Right cardiac atrium (tissue), 5 donors: ENCODE measurements at regions not wholly inside any gene's neighbourhood (a gene's known extent, or its start where the extent isn't known, plus 50 kb on each side); places are given as distances from the start of the nearest gene placed in this dataset.

Experiments used
- ATAC-seq, 2 donors: fragments of 200-7000 bp; cut with Tn5 transposase; one replicate each; pipeline versions ENCODE4 v1.8.0 to v1.9.1; 2020; ENCODE audit warnings: moderate library complexity in 2 of 2, mild to moderate bottlenecking in 1 of 2
- DNase-seq, 3 donors: peaks; one replicate each; pipeline ENCODE4 v3.0.0-alpha.2; 2020
- H3K27ac ChIP-seq: one replicate; pipeline ENCODE4 v1.5.1; 2013; ENCODE audit warnings: mild to moderate bottlenecking, low read length, control low read depth, moderate library complexity
- H3K27me3 ChIP-seq: one replicate; pipeline ENCODE4 v1.6.1; 2013; ENCODE audit not compliant: control insufficient read depth, insufficient read depth
- H3K4me1 ChIP-seq: one replicate; pipeline ENCODE4 v1.6.1; 2013; ENCODE audit warnings: low read length; ENCODE audit not compliant: control insufficient read depth, insufficient read depth
- H3K4me3 ChIP-seq: one replicate; pipeline ENCODE4 v1.5.1; 2013; ENCODE audit warnings: low read length, control low read depth
- H3K9me3 ChIP-seq: one replicate; pipeline ENCODE4 v1.6.1; 2013; ENCODE audit warnings: low read length; ENCODE audit not compliant: control insufficient read depth
- WGBS: extraction: QIAGEN DNeasy Blood & Tissue Kit; methylation state at CpG from one replicate; pipeline ENCODE4 v1.1.7; 2013; 5-methylcytosine and 5-hydroxymethylcytosine counted together
- intact Hi-C, 4 donors: fragments of 100-400 bp; cut with DNase I; formaldehyde crosslinking; loops; one replicate each; pipeline versions ENCODE4 v1.11.0 to v1.14.0; 2022 to 2023
- donor health status: healthy with polysubstance abuse.
- donor health status: DM: no; HTN: yes; CAD: no.
- donor health status: DM: no; HTN: no; CAD: no.
- donor health status: DM: no; HTN: yes; CAD: no; lungs with severe emphysema.
- donor health status: DM: yes; HTN: yes; CAD: no.

GRCh38 chr7:46812101-46812675, 769.7 kb downstream of the TNS3 start:
- Histone ChIP-seq H3K4me3 (no peak overlapping the region), H3K27ac (no peak overlapping the region), H3K27me3 (no peaks in the 10 kb centered on the region), H3K9me3 (no peaks in the 10 kb centered on the region), H3K4me1 (peaks cover 4% of the 10 kb centered on the region)
- no peak for DNase-seq
- intact Hi-C loops: no loop called here
- 48% methylated on average over 7 of the region's 7 CpGs for WGBS
- peak; percentile 34 to 48 for ATAC-seq

GRCh38 chr7:46811529-46811928, 770.4 kb downstream of the TNS3 start:
- Histone ChIP-seq H3K9me3 (no peaks in the 10 kb centered on the region), H3K4me1 (peaks cover 4% of the 10 kb centered on the region), H3K27me3 (no peaks in the 10 kb centered on the region), H3K27ac (no peak overlapping the region), H3K4me3 (no peak overlapping the region)
- intact Hi-C loops: no loop called here
- DNase-seq (peak; percentile 44 to 56 (median 47)), ATAC-seq (peak; percentile 88 to 92)
- 42% methylated on average over 4 of the region's 4 CpGs for WGBS

GRCh38 chr7:46810986-46811385, 770.9 kb downstream of the TNS3 start:
- H3K9me3 ChIP-seq: no peaks in the 10 kb centered on the region
- DNase-seq: no peak
- ATAC-seq: no peak
- H3K4me1 ChIP-seq: peaks cover 4% of the 10 kb centered on the region
- H3K27me3 ChIP-seq: no peaks in the 10 kb centered on the region
- H3K27ac ChIP-seq: no peak overlapping the region
- whole genome bisulfite sequencing: 58% methylated on average over 4 of the region's 4 CpGs
- no peak overlapping the region for H3K4me3 ChIP-seq
- intact Hi-C loops: no loop called here

GRCh38 chr7:46809886-46810285, 772.0 kb downstream of the TNS3 start:
- no peak overlapping the region for H3K4me3 ChIP-seq
- H3K27me3 ChIP-seq: no peaks in the 10 kb centered on the region
- peaks cover 4% of the 10 kb centered on the region for H3K4me1 ChIP-seq
- H3K27ac ChIP-seq: no peak overlapping the region
- ATAC-seq (no peak), DNase-seq (no peak)
- H3K9me3 ChIP-seq: no peaks in the 10 kb centered on the region
- 89% methylated on average over 4 of the region's 4 CpGs for WGBS
- intact Hi-C loops: no loop called here

- 42% methylated on average over 3 of the region's 3 CpGs for WGBS
- Histone ChIP-seq H3K27ac (no peak overlapping the region), H3K4me1 (peaks cover 4% of the 10 kb centered on the region), H3K9me3 (no peaks in the 10 kb centered on the region), H3K27me3 (no peaks in the 10 kb centered on the region), H3K4me3 (no peak overlapping the region)
- ATAC-seq: no peak
- intact Hi-C loops: no loop called here
- no peak for DNase-seq
Measured at GRCh38 chr7:46806856-46807255, 775.1 kb downstream of the TNS3 start.

- intact Hi-C loops: no loop called here
- Histone ChIP-seq H3K27ac (no peak overlapping the region), H3K9me3 (no peaks in the 10 kb centered on the region), H3K27me3 (no peaks in the 10 kb centered on the region), H3K4me1 (no peaks in the 10 kb centered on the region), H3K4me3 (no peak overlapping the region)
- 74% methylated on average over 2 of the region's 2 CpGs for WGBS
- ATAC-seq (no peak), DNase-seq (no peak)
Measured at GRCh38 chr7:46802479-46802878, 779.4 kb downstream of the TNS3 start.

GRCh38 chr7:46791188-46791587, 790.7 kb downstream of the TNS3 start:
- Histone ChIP-seq H3K4me1 (no peaks in the 10 kb centered on the region), H3K4me3 (no peak overlapping the region), H3K27me3 (no peaks in the 10 kb centered on the region), H3K27ac (no peak overlapping the region), H3K9me3 (no peaks in the 10 kb centered on the region)
- DNase-seq (no peak), ATAC-seq (no peak)
- 53% methylated on average over 1 of the region's 1 CpG for WGBS
- intact Hi-C loops: no loop called here

GRCh38 chr7:46786995-46787394, 794.9 kb downstream of the TNS3 start:
- DNase-seq (no peak), ATAC-seq (no peak)
- H3K4me1 ChIP-seq: no peaks in the 10 kb centered on the region
- H3K27ac ChIP-seq: no peak overlapping the region
- no peak overlapping the region for H3K4me3 ChIP-seq
- H3K9me3 ChIP-seq: no peaks in the 10 kb centered on the region
- intact Hi-C loops: no loop called here
- 90% methylated on average over 3 of the region's 3 CpGs for WGBS
- H3K27me3 ChIP-seq: no peaks in the 10 kb centered on the region

- WGBS: 89% methylated on average over 8 of the region's 8 CpGs
- DNase-seq (no peak), ATAC-seq (no peak)
- intact Hi-C loops: no loop called here
- no peaks in the 10 kb centered on the region for H3K9me3 ChIP-seq
- no peak overlapping the region for H3K27ac ChIP-seq
- H3K4me3 ChIP-seq: no peak overlapping the region
- no peaks in the 10 kb centered on the region for H3K27me3 ChIP-seq
- no peaks in the 10 kb centered on the region for H3K4me1 ChIP-seq
Measured at GRCh38 chr7:46786221-46786954, 795.5 kb downstream of the TNS3 start.

GRCh38 chr7:46784732-46785131, 797.2 kb downstream of the TNS3 start:
- intact Hi-C loops: no loop called here
- ATAC-seq: no peak

GRCh38 chr7:46781901-46782439, 799.9 kb downstream of the TNS3 start:
- WGBS: 68% methylated on average over 2 of the region's 2 CpGs
- Histone ChIP-seq H3K4me3 (no peak overlapping the region), H3K4me1 (no peaks in the 10 kb centered on the region), H3K27ac (no peak overlapping the region), H3K9me3 (no peaks in the 10 kb centered on the region), H3K27me3 (no peaks in the 10 kb centered on the region)
- DNase-seq (no peak), ATAC-seq (no peak)
- intact Hi-C loops: no loop called here

More at GRCh38 chr7:46784732-46785131, 797.2 kb downstream of the TNS3 start:
- WGBS: 86% methylated on average over 1 of the region's 1 CpG
- Histone ChIP-seq H3K27ac (no peak overlapping the region), H3K27me3 (no peaks in the 10 kb centered on the region), H3K4me1 (no peaks in the 10 kb centered on the region), H3K9me3 (no peaks in the 10 kb centered on the region), H3K4me3 (no peak overlapping the region)
- DNase-seq: no peak
